ENCODE measurements at regions not wholly inside any gene's neighbourhood (a gene's known extent, or its start where the extent isn't known, plus 50 kb on each side); places are given as distances from the start of the nearest gene placed in this dataset.
A peak's percentile ranks its signal among the peaks of the same experiment; 100 is the strongest.

DNA sequence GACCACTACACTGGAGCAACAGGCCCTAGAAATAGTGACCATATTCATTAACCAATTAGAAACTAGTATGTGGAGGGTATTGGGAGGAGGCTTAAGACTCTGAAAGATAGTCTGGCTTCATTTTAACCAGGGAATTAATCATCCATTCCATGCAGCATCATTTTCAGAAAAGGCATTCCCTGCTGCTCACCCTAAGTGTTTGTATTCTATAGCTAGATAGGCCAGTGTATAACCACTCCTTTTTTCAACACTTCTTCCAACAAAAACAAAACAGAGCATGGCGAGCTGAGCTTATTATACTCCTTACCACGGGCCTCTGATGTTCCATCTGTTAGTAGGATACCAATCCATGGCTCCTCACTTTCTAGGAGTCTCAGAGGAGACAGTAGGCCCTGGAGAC lies 112.0 kb upstream of the PKDCC start:
- H2BK120ac ChIP-seq (ENCODE audit: low read depth, low read length): no peak overlapping the region
- no peak overlapping the region for H3K18ac ChIP-seq (ENCODE audit: low read length)
- H2BK12ac ChIP-seq (ENCODE audit: low read length): no peak overlapping the region
- no peak overlapping the region for H4K8ac ChIP-seq (ENCODE audit: low read depth, low read length)
- no peak overlapping the region for H2AK5ac ChIP-seq (ENCODE audit: low read depth, low read length)
- H3K4ac ChIP-seq (ENCODE audit: low read length): no peak overlapping the region
- peak overlapping the region; percentile 18 for H2AFZ ChIP-seq (ENCODE audit: low read length)
- H3K23ac ChIP-seq (ENCODE audit: low read depth, low read length, poor library complexity): no peak overlapping the region
- H3K36me3 ChIP-seq (replicated peaks in 1 of 2; ENCODE audit: control insufficient read depth in 2 of 2, insufficient read depth in 2 of 2, low read length in 2 of 2): no peaks in the 10 kb centered on the region
- H3K4me3 ChIP-seq (ENCODE audit: low read length in 2 of 2): no peak overlapping the region
- H3K79me1 ChIP-seq (ENCODE audit: low read depth, low read length): no peaks in the 10 kb centered on the region
- H3K9me3 ChIP-seq (replicated peaks in 1 of 2; ENCODE audit: control insufficient read depth in 2 of 2, insufficient read depth in 1 of 2, low read depth in 1 of 2, low read length in 2 of 2): no peaks in the 10 kb centered on the region
- H3K27me3 ChIP-seq (ENCODE audit: control insufficient read depth in 3 of 3, insufficient read depth in 3 of 3, low read depth in 1 of 3, low read length in 3 of 3): no peaks in the 10 kb centered on the region
- peaks cover 19 to 42% of the 10 kb centered on the region in 2 donors for H3K4me1 ChIP-seq (ENCODE audit: control insufficient read depth in 2 of 2, insufficient read depth in 1 of 2, low read depth in 1 of 2, low read length in 2 of 2)
- H3K27ac ChIP-seq (replicated peaks; ENCODE audit: low read length): no peak overlapping the region
- no peak overlapping the region for H2BK5ac ChIP-seq (ENCODE audit: low read length)
- DNase-seq (ENCODE audit: low spot score): no peak
- H4K91ac ChIP-seq (ENCODE audit: low read depth, low read length, poor library complexity): no peak overlapping the region
- WGBS, 2 donors (ENCODE audit: extremely low coverage in 2 of 2, insufficient read length in 2 of 2, insufficient replicate concordance in 1 of 2): no CpG with 5 or more reads among the region's 2 CpGs
- no peak overlapping the region for H2BK15ac ChIP-seq (ENCODE audit: low read length)
- H3K9ac ChIP-seq (ENCODE audit: low read depth, low read length, poor library complexity): no peak overlapping the region
- no peak overlapping the region for H3K4me2 ChIP-seq (ENCODE audit: insufficient read depth, low read length, poor library complexity, severe bottlenecking)
- no peak overlapping the region for H3K14ac ChIP-seq (ENCODE audit: low read length)

DNA sequence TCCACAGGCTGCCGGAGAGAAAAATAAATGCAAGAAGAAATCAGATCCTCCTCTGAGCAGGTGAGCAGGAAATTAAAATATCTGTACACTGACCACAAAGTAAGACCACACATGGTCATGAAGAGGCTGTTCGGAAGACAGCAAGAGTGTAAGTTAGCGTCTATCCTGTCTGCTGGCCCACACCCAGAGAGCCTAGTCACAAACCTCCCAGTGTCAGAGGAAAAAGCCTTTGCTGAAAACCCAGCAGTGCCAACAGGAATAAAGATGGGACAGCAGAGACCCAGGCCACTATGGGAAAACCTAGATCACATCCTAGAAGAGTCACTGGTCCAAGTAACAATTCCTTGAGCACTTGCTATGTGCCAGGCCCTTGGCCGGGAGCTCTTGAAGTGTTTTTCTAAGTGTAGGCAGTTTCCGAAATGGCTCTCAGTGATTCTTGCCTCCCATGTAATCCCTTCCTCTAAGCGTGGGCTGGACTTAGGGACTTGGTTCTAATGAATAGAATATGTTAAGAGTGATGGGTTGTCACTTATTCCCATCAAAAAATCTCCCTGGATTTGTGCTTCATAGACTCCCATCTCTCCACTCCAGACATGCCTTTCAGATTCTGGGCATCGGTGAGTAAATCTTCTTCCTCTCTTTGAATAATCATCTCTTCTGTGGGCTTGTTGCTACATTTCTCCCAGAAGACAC lies 110.9 kb upstream of the PKDCC start:
- Histone ChIP-seq H4K91ac (ENCODE audit: low read depth, low read length, poor library complexity) (no peak overlapping the region), H3K4me2 (ENCODE audit: insufficient read depth, low read length, poor library complexity, severe bottlenecking) (no peak overlapping the region), H3K4ac (ENCODE audit: low read length) (no peak overlapping the region), H4K8ac (ENCODE audit: low read depth, low read length) (no peak overlapping the region), H3K4me1 (ENCODE audit: control insufficient read depth in 2 of 2, insufficient read depth in 1 of 2, low read depth in 1 of 2, low read length in 2 of 2) (peaks cover 19 to 44% of the 10 kb centered on the region in 2 donors), H3K9ac (ENCODE audit: low read depth, low read length, poor library complexity) (no peak overlapping the region), H3K9me3 (replicated peaks in 1 of 2; ENCODE audit: control insufficient read depth in 2 of 2, insufficient read depth in 1 of 2, low read depth in 1 of 2, low read length in 2 of 2) (no peaks in the 10 kb centered on the region), H2BK12ac (ENCODE audit: low read length) (no peak overlapping the region), H2BK5ac (ENCODE audit: low read length) (no peak overlapping the region), H2AK5ac (ENCODE audit: low read depth, low read length) (no peak overlapping the region), H2BK120ac (ENCODE audit: low read depth, low read length) (no peak overlapping the region), H3K79me1 (ENCODE audit: low read depth, low read length) (no peaks in the 10 kb centered on the region), H3K36me3 (replicated peaks in 1 of 2; ENCODE audit: control insufficient read depth in 2 of 2, insufficient read depth in 2 of 2, low read length in 2 of 2) (no peaks in the 10 kb centered on the region), H3K4me3 (ENCODE audit: low read length in 2 of 2) (no peak overlapping the region), H3K14ac (ENCODE audit: low read length) (no peak overlapping the region), H3K27me3 (ENCODE audit: control insufficient read depth in 3 of 3, insufficient read depth in 3 of 3, low read depth in 1 of 3, low read length in 3 of 3) (no peaks in the 10 kb centered on the region), H2AFZ (ENCODE audit: low read length) (peak overlapping the region; percentile 53), H2BK15ac (ENCODE audit: low read length) (no peak overlapping the region), H3K23ac (ENCODE audit: low read depth, low read length, poor library complexity) (no peak overlapping the region), H3K27ac (replicated peaks; ENCODE audit: low read length) (no peak overlapping the region), H3K18ac (ENCODE audit: low read length) (no peak overlapping the region)
- no peak for DNase-seq (ENCODE audit: low spot score)
- no CpG with 5 or more reads among the region's 7 CpGs for WGBS, 2 donors (ENCODE audit: extremely low coverage in 2 of 2, insufficient read length in 2 of 2, insufficient replicate concordance in 1 of 2)

DNA sequence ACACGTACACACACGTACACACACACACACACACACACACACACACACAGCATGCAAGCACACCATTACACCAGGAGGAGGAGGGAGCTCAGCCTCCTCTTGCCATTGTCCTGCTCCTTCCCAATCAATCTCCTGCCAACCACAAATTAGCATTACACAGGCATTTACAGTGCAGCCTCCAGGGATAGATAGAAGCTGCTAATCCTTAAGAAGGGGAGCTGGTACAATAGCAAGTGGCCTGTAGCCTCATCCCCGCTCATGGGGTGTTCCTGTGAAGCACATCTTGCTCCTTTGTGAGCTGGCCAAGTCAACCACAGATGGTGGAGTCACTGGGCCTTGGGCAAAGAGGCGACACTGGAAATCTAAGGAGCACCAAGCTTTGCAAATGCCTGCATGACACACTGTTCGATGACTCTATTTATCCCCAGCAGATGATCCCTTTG lies 110.3 kb upstream of the PKDCC start:
- peak overlapping the region; percentile 23 for H2AK5ac ChIP-seq (ENCODE audit: low read depth, low read length)
- H2BK5ac ChIP-seq (ENCODE audit: low read length): no peak overlapping the region
- no peak overlapping the region for H3K14ac ChIP-seq (ENCODE audit: low read length)
- no peak overlapping the region for H4K8ac ChIP-seq (ENCODE audit: low read depth, low read length)
- no peak overlapping the region for H2BK12ac ChIP-seq (ENCODE audit: low read length)
- H3K79me1 ChIP-seq (ENCODE audit: low read depth, low read length): no peaks in the 10 kb centered on the region
- H3K4me3 ChIP-seq (ENCODE audit: low read length in 2 of 2): no peak overlapping the region
- peak overlapping the region; percentile 53 for H2AFZ ChIP-seq (ENCODE audit: low read length)
- no peak overlapping the region for H3K4ac ChIP-seq (ENCODE audit: low read length)
- H3K23ac ChIP-seq (ENCODE audit: low read depth, low read length, poor library complexity): no peak overlapping the region
- peaks cover 19 to 44% of the 10 kb centered on the region in 2 donors for H3K4me1 ChIP-seq (ENCODE audit: control insufficient read depth in 2 of 2, insufficient read depth in 1 of 2, low read depth in 1 of 2, low read length in 2 of 2)
- H3K36me3 ChIP-seq (replicated peaks in 1 of 2; ENCODE audit: control insufficient read depth in 2 of 2, insufficient read depth in 2 of 2, low read length in 2 of 2): no peaks in the 10 kb centered on the region
- H3K27me3 ChIP-seq (ENCODE audit: control insufficient read depth in 3 of 3, insufficient read depth in 3 of 3, low read depth in 1 of 3, low read length in 3 of 3): no peaks in the 10 kb centered on the region
- no peak overlapping the region for H3K9ac ChIP-seq (ENCODE audit: low read depth, low read length, poor library complexity)
- H3K18ac ChIP-seq (ENCODE audit: low read length): peak overlapping the region; percentile 12
- WGBS, 2 donors (ENCODE audit: extremely low coverage in 2 of 2, insufficient read length in 2 of 2, insufficient replicate concordance in 1 of 2): no CpG with 5 or more reads among the region's 5 CpGs
- no peak overlapping the region for H3K27ac ChIP-seq (replicated peaks; ENCODE audit: low read length)
- no peak for DNase-seq (ENCODE audit: low spot score)
- H2BK15ac ChIP-seq (ENCODE audit: low read length): no peak overlapping the region
- H2BK120ac ChIP-seq (ENCODE audit: low read depth, low read length): no peak overlapping the region
- no peak overlapping the region for H3K4me2 ChIP-seq (ENCODE audit: insufficient read depth, low read length, poor library complexity, severe bottlenecking)
- no peaks in the 10 kb centered on the region for H3K9me3 ChIP-seq (replicated peaks in 1 of 2; ENCODE audit: control insufficient read depth in 2 of 2, insufficient read depth in 1 of 2, low read depth in 1 of 2, low read length in 2 of 2)
- no peak overlapping the region for H4K91ac ChIP-seq (ENCODE audit: low read depth, low read length, poor library complexity)

DNA sequence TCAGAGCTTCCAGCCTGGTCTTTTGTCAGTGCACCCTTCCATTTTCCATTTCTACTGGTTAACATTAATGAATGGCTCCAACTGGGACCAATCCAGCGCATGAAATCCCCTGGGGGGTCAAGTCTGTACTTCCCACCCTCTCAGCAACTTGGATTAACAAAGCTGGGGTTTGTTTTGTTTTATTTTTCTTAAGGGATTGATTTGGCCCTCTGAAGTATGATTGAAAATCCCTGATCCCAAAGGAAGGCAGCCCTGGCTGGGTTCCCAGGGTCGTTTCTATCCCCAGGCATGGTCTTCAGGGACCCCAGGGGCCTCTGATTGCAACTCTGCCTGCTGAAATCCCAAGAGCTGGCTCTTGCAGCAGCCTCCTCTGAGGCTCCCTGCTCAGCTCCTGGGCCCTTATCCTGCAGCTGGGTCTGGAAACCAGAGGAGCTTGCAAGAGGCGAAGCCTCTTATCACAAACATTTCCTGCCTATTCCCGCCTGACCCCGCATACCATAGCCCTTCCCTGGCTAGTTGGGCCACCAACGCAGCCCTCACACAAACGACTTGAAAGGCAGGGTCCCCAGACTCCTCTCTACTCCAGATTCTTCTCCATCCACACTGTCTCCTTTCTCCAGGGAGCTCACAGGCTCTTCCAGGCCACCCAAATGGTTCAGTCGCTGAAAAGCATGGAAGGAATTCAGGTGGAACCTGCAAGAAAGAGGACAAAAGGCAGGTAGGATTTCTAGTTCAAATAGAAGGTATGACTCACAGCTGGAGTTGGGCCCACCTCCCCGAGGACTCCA lies 109.7 kb upstream of the PKDCC start:
- no peak for DNase-seq (ENCODE audit: low spot score)

More for the DNA sequence above, 109.7 kb upstream of the PKDCC start:
- WGBS, 2 donors (ENCODE audit: extremely low coverage in 2 of 2, insufficient read length in 2 of 2, insufficient replicate concordance in 1 of 2): no CpG with 5 or more reads among the region's 9 CpGs
- H2BK120ac ChIP-seq (ENCODE audit: low read depth, low read length): no peak overlapping the region
- no peak overlapping the region for H3K4me2 ChIP-seq (ENCODE audit: insufficient read depth, low read length, poor library complexity, severe bottlenecking)
- peak overlapping the region; percentile 22 for H3K14ac ChIP-seq (ENCODE audit: low read length)
- no peak overlapping the region for H4K8ac ChIP-seq (ENCODE audit: low read depth, low read length)
- no peaks in the 10 kb centered on the region for H3K9me3 ChIP-seq (replicated peaks in 1 of 2; ENCODE audit: control insufficient read depth in 2 of 2, insufficient read depth in 1 of 2, low read depth in 1 of 2, low read length in 2 of 2)
- peak overlapping the region; percentile 53 for H2AFZ ChIP-seq (ENCODE audit: low read length)
- no peak overlapping the region for H3K4ac ChIP-seq (ENCODE audit: low read length)
- H3K4me3 ChIP-seq (ENCODE audit: low read length in 2 of 2): no peak overlapping the region
- peak overlapping the region; percentile 73 for H2AK5ac ChIP-seq (ENCODE audit: low read depth, low read length)
- no peaks in the 10 kb centered on the region for H3K27me3 ChIP-seq (ENCODE audit: control insufficient read depth in 3 of 3, insufficient read depth in 3 of 3, low read depth in 1 of 3, low read length in 3 of 3)
- H3K18ac ChIP-seq (ENCODE audit: low read length): peak overlapping the region; percentile 74
- peaks cover 19 to 44% of the 10 kb centered on the region in 2 donors for H3K4me1 ChIP-seq (ENCODE audit: control insufficient read depth in 2 of 2, insufficient read depth in 1 of 2, low read depth in 1 of 2, low read length in 2 of 2)
- H2BK12ac ChIP-seq (ENCODE audit: low read length): no peak overlapping the region
- H4K91ac ChIP-seq (ENCODE audit: low read depth, low read length, poor library complexity): no peak overlapping the region
- H3K36me3 ChIP-seq (replicated peaks in 1 of 2; ENCODE audit: control insufficient read depth in 2 of 2, insufficient read depth in 2 of 2, low read length in 2 of 2): no peaks in the 10 kb centered on the region
- no peak overlapping the region for H3K9ac ChIP-seq (ENCODE audit: low read depth, low read length, poor library complexity)
- H3K79me1 ChIP-seq (ENCODE audit: low read depth, low read length): no peaks in the 10 kb centered on the region
- no peak overlapping the region for H3K23ac ChIP-seq (ENCODE audit: low read depth, low read length, poor library complexity)
- no peak overlapping the region for H3K27ac ChIP-seq (replicated peaks; ENCODE audit: low read length)
- peak overlapping the region; percentile 19 for H2BK5ac ChIP-seq (ENCODE audit: low read length)
- H2BK15ac ChIP-seq (ENCODE audit: low read length): no peak overlapping the region
